ENCODE measurements at regions not wholly inside any gene's neighbourhood (a gene's known extent, or its start where the extent isn't known, plus 50 kb on each side); places are given as distances from the start of the nearest gene placed in this dataset.
"Not testable (repeated sequence)": the region's sequence is repeated elsewhere in the genome, so short reads cannot be mapped to it uniquely, and the experiment has no call there.

DNA sequence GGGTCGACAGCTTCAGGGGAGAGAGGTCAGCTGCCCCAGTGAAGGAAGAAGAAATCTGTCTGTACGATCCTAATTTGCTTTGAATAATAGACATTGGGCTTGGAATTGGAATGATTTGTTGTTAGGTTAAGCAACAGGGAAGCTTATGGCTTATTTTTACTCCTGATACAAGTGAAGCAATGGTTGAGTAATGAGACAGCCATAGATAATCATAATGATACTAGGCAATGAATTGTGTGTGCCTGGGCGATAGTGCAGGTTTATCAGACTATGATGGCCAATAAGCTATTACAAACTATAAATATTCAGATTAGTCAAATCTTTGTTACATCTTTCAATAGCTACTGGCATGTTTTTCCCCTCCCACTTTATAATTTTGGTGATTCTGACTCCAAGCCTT is 140.9 kb upstream of the CDIN1 start:
- TF ChIP-seq, protein P1, sequence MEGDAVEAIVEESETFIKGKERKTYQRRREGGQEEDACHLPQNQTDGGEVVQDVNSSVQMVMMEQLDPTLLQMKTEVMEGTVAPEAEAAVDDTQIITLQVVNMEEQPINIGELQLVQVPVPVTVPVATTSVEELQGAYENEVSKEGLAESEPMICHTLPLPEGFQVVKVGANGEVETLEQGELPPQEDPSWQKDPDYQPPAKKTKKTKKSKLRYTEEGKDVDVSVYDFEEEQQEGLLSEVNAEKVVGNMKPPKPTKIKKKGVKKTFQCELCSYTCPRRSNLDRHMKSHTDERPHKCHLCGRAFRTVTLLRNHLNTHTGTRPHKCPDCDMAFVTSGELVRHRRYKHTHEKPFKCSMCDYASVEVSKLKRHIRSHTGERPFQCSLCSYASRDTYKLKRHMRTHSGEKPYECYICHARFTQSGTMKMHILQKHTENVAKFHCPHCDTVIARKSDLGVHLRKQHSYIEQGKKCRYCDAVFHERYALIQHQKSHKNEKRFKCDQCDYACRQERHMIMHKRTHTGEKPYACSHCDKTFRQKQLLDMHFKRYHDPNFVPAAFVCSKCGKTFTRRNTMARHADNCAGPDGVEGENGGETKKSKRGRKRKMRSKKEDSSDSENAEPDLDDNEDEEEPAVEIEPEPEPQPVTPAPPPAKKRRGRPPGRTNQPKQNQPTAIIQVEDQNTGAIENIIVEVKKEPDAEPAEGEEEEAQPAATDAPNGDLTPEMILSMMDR (conservative IDR thresholded peaks at IDR 0.05; ENCODE audit: low read depth, low read length): no peak
- no peak for DNase-seq (ENCODE audit: low read depth)
- no peak overlapping the region for H3K4me3 ChIP-seq (ENCODE audit: low read depth, low read length)

DNA sequence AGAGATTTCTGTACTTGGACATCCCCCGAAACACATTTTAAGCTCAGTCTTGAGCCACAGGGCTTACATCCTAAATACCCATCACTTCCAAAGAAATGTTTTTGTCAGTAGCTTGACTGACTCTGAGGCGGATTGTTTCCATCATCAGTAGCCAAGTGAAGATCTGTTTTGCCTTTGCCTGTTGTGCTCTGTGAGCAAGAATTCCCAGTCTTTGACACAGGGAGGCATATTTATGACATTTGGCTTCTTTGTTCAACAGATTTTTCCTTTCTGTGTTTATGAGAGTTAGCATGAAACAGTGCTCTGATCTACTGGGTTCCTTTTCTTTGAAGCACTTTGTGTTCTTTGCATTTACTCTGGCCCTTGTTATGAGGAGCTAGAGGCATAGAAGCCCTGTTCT is 132.1 kb upstream of the CDIN1 start:
- H3K4me3 ChIP-seq (ENCODE audit: low read depth, low read length): no peak overlapping the region
- no peak for DNase-seq (ENCODE audit: low read depth)
- TF ChIP-seq, protein P1 (conservative IDR thresholded peaks at IDR 0.05; ENCODE audit: low read depth, low read length): no peak

DNA sequence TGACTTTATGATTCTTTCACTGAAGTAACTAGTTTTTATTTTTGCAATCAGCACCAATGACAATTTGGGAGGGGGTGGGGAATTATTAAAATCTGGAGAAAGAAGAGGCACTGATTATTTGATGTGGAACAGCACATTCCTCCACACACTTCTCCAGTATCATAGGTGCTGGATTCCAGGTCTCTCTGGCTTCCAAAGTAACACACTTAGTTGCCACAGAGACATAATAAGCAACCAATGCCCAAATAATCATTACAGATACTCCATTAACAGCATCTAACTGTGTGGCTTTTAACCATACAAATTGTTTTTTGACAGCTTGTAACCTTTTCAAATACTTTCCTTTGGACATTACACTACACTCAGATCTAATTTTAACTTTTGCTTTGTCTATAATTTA is 131.0 kb upstream of the CDIN1 start:
- no peak overlapping the region for H3K4me3 ChIP-seq (ENCODE audit: low read depth, low read length)
- DNase-seq (ENCODE audit: low read depth): no peak
- TF ChIP-seq, protein P1 (conservative IDR thresholded peaks at IDR 0.05; ENCODE audit: low read depth, low read length): no peak

DNA sequence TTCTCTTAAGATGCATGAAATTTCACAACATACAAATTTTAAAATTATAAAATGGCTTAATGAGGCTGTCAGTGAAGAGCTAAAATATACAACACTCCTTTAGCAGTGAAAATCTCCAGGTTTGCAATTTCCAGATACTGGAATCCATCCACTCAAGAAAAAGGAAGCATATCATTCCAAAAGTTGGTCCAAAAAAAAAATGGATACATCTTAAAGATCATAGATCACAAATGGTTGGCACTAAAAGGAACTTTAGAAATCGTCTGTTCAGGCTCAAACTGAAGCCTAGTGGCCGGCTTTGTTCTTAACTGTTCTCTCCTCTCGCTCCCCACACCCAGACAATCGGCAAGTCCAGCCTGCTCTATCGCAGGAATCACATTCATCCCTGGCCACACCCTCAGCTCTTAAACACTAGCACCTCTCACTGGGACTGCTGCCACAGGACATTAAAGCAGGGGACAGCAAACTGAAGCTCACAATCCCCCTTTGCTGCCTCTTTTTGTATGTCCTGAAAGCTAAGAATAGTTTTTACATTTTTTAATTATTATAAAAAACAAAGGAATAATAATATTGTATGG is 130.3 kb upstream of the CDIN1 start:
- no peak for DNase-seq (ENCODE audit: low read depth)
- H3K4me3 ChIP-seq (ENCODE audit: low read depth, low read length): no peak overlapping the region
- TF ChIP-seq, protein P1 (conservative IDR thresholded peaks at IDR 0.05; ENCODE audit: low read depth, low read length): no peak

- no peak overlapping the region for H3K4me3 ChIP-seq (ENCODE audit: low read depth, low read length)
- DNase-seq (ENCODE audit: low read depth): no peak
- TF ChIP-seq, protein P1 (conservative IDR thresholded peaks at IDR 0.05; ENCODE audit: low read depth, low read length): no peak
These were observed 129.7 kb upstream of the CDIN1 start for GRCh38 chr15:36449662-36450145.

DNA sequence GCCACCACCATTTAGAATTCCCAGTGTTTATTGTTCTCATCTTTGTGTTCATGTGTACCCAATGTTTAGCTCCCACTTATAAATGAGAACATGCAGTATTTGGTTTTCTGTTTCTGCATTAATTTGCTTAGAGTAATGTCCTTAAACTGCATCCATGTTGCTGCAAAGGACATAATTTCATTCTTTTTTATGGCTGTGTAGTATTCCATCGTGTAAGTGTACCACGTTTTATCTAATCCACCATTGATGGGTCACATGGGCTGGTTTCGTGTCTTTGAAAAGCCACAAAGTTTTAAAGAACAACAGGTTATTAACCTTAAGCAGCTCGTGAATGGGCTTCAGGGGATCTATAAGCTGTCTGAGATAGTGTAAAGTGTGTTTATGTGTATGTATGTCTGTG is 125.2 kb upstream of the CDIN1 start:
- not testable (repeated sequence) for H3K4me3 ChIP-seq (ENCODE audit: low read depth, low read length); DNase-seq (ENCODE audit: low read depth)

DNA sequence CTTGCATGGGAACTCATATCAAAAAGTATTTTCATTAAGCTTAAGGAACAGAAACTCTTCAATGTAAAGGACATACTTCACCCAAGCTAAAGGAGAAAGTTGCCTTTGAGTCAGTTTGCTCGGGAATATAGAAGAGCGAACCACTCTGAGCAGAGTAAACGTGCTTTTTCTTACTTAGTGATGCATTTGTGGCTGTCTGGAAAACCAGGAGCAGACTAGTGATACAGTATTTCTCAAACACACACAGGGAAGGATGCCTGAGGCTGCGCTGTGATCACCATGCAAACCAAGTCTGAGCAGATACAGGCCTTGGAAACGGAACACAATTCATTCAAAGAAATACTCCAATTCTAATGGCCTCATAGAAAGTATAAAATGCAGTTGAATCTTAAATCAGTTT is 121.0 kb upstream of the CDIN1 start:
- no peak overlapping the region for H3K4me3 ChIP-seq (ENCODE audit: low read depth, low read length)
- no peak for DNase-seq (ENCODE audit: low read depth)
- TF ChIP-seq, protein P1 (conservative IDR thresholded peaks at IDR 0.05; ENCODE audit: low read depth, low read length): no peak

Measured in epithelial cell of proximal tubule (primary cell).